WTC11 (cell line): ENCODE measurements at regions not wholly inside any gene's neighbourhood (a gene's known extent, or its start where the extent isn't known, plus 50 kb on each side); places are given as distances from the start of the nearest gene placed in this dataset.

Source experiments
- ATAC-seq: fragments of 200-7000 bp; cut with Tn5 transposase; 2 replicates; pipeline ENCODE4 v1.10.0; 2021; ENCODE audit warnings: mild to moderate bottlenecking, moderate library complexity
- CTCF ChIA-PET: fragments of 300-600 bp; sonication (Branson Sonifier 250); formaldehyde crosslinking; loops from one replicate; lab custom pipeline; 2021; ENCODE audit warnings: antibody characterized with exemption; lab: Charles Lee
- POLR2A ChIA-PET: fragments of 350-600 bp; sonication (Branson Sonifier 250); formaldehyde crosslinking; loops from one replicate; lab custom pipeline; 2021; ENCODE audit warnings: antibody characterized with exemption; lab: Charles Lee
- DNase-seq: peaks from one replicate; pipeline ENCODE4 v3.0.0; 2021; ENCODE audit warnings: low spot score
- H3K27ac Mint-ChIP-seq: 2 replicates; pipeline ENCODE4 v1.8.0; 2021; ENCODE audit warnings: mixed read lengths
- H3K27me3 Mint-ChIP-seq: 2 replicates; pipeline ENCODE4 v1.8.0; 2021; ENCODE audit warnings: low read depth, mild to moderate bottlenecking, moderate library complexity, mixed read lengths
- H3K36me3 Mint-ChIP-seq: 2 replicates; pipeline ENCODE4 v1.8.0; 2021; ENCODE audit warnings: mixed read lengths
- H3K4me1 Mint-ChIP-seq: 2 replicates; pipeline ENCODE4 v1.8.0; 2022; ENCODE audit warnings: mixed read lengths
- H3K4me3 Mint-ChIP-seq: 2 replicates; pipeline ENCODE4 v1.8.0; 2021; ENCODE audit warnings: mild to moderate bottlenecking, moderate library complexity, mixed read lengths
- H3K9me3 Mint-ChIP-seq: 2 replicates; pipeline ENCODE4 v1.8.0; 2021; ENCODE audit warnings: mixed read lengths
- CREB1 ChIP-seq: sonication (generic); formaldehyde crosslinking; IDR thresholded peaks from 2 replicates; pipeline ENCODE4 v1.8.0; 2023; ENCODE audit warnings: mild to moderate bottlenecking, missing genetic modification reagents
- FOXJ3 ChIP-seq: sonication (generic); formaldehyde crosslinking; IDR thresholded peaks from 2 replicates; pipeline ENCODE4 v1.9.0; 2021; ENCODE audit warnings: missing genetic modification reagents, mild to moderate bottlenecking, borderline replicate concordance
- GABPB1 ChIP-seq: sonication (generic); formaldehyde crosslinking; IDR thresholded peaks from 2 replicates; pipeline ENCODE4 v1.8.1; 2023; ENCODE audit warnings: mild to moderate bottlenecking, missing genetic modification reagents
- KAT7 ChIP-seq: sonication (generic); formaldehyde crosslinking; IDR thresholded peaks from 2 replicates; pipeline ENCODE4 v1.8.1; 2023; ENCODE audit warnings: missing genetic modification reagents, mild to moderate bottlenecking, borderline replicate concordance
- MYBL2 ChIP-seq: sonication (generic); formaldehyde crosslinking; IDR thresholded peaks from 2 replicates; pipeline ENCODE4 v1.8.1; 2023; ENCODE audit warnings: mild to moderate bottlenecking, moderate library complexity, missing genetic modification reagents
- NFATC4 ChIP-seq: fragments of 250-450 bp; sonication (Bioruptor Pico); IDR thresholded peaks from 2 replicates; pipeline ENCODE4 v1.9.0; 2021; ENCODE audit warnings: mild to moderate bottlenecking
- NR1H2 ChIP-seq: sonication (generic); formaldehyde crosslinking; IDR thresholded peaks from 2 replicates; pipeline ENCODE4 v1.9.0; 2021; ENCODE audit warnings: mild to moderate bottlenecking, moderate library complexity, missing genetic modification reagents
- NR2C2 ChIP-seq: sonication (generic); formaldehyde crosslinking; IDR thresholded peaks from 2 replicates; pipeline ENCODE4 v1.8.0; 2022; ENCODE audit warnings: mild to moderate bottlenecking, missing genetic modification reagents
- PRRX2 ChIP-seq: fragments of 250-450 bp; sonication (Bioruptor Pico); IDR thresholded peaks from 2 replicates; pipeline ENCODE4 v1.8.0; 2021; ENCODE audit warnings: mild to moderate bottlenecking
- TEAD4 ChIP-seq: sonication (generic); formaldehyde crosslinking; IDR thresholded peaks from 2 replicates; pipeline ENCODE4 v1.8.0; 2022; ENCODE audit warnings: mild to moderate bottlenecking, missing genetic modification reagents
- ZNF138 ChIP-seq: sonication (generic); formaldehyde crosslinking; conservative IDR thresholded peaks from 2 replicates; pipeline ENCODE4 v1.8.1; 2022; ENCODE audit warnings: mild to moderate bottlenecking, moderate library complexity, missing genetic modification reagents
- TF ChIP-seq, protein P1 (sequence below): sonication (generic); formaldehyde crosslinking; IDR thresholded peaks from 2 replicates; pipeline ENCODE4 v1.8.0; 2022; ENCODE audit warnings: mild to moderate bottlenecking, missing genetic modification reagents
- TF ChIP-seq, protein P2 (sequence below): sonication (generic); formaldehyde crosslinking; IDR thresholded peaks from 2 replicates; pipeline ENCODE4 v1.8.0; 2022; ENCODE audit warnings: missing genetic modification reagents
- TF ChIP-seq, protein P3 (sequence below): sonication (generic); formaldehyde crosslinking; IDR thresholded peaks from 2 replicates; pipeline ENCODE4 v1.8.1; 2023; ENCODE audit warnings: mild to moderate bottlenecking, missing genetic modification reagents, moderate library complexity
- TF ChIP-seq, protein P4 (sequence below): sonication (generic); formaldehyde crosslinking; IDR thresholded peaks from 2 replicates; pipeline ENCODE4 v1.8.0; 2022; ENCODE audit warnings: mild to moderate bottlenecking, missing genetic modification reagents

DNA sequence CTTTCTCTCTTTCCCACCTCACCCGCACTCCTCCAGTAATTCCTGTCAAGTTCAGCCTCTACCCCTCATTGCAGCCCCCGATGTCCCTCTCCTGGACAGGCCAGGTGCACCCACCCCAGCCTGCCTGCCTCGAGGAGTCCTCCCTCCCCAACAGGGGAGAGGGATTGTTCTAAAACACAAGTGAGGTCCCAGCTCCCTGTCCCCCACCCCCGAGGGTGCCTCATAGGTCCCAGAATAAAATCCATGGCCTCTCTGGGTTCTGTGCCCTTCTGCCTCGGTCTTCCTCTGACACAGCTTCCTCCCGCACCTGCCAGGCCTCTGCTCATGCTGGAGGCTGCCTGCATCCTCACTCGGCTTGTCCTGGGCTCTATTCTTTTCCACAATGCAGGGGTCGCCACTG is 720.1 kb downstream of the BRD1 start:
- CTCF ChIA-PET = interaction anchor here (1.8 to 3.9 kb wide), 2 partner anchors 12 to 61 kb away, joined by 7 to 14 read pairs; no protein-coding TSS in a partner anchor
- Mint-ChIP-seq H3K4me3 (no peak overlapping the region), H3K9me3 (no peaks in the 10 kb centered on the region), H3K27ac (no peak overlapping the region), H3K27me3 (no peaks in the 10 kb centered on the region), H3K36me3 (no peaks in the 10 kb centered on the region), H3K4me1 (peaks cover 10% of the 10 kb centered on the region)
- POLR2A ChIA-PET = no interaction called here
- ATAC-seq = no peak
- no peak for DNase-seq
- TF ChIP-seq, protein P1, sequence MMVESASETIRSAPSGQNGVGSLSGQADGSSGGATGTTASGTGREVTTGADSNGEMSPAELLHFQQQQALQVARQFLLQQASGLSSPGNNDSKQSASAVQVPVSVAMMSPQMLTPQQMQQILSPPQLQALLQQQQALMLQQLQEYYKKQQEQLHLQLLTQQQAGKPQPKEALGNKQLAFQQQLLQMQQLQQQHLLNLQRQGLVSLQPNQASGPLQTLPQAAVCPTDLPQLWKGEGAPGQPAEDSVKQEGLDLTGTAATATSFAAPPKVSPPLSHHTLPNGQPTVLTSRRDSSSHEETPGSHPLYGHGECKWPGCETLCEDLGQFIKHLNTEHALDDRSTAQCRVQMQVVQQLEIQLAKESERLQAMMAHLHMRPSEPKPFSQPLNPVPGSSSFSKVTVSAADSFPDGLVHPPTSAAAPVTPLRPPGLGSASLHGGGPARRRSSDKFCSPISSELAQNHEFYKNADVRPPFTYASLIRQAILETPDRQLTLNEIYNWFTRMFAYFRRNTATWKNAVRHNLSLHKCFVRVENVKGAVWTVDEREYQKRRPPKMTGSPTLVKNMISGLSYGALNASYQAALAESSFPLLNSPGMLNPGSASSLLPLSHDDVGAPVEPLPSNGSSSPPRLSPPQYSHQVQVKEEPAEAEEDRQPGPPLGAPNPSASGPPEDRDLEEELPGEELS (CRISPR knock-in tag) = no peak

DNA sequence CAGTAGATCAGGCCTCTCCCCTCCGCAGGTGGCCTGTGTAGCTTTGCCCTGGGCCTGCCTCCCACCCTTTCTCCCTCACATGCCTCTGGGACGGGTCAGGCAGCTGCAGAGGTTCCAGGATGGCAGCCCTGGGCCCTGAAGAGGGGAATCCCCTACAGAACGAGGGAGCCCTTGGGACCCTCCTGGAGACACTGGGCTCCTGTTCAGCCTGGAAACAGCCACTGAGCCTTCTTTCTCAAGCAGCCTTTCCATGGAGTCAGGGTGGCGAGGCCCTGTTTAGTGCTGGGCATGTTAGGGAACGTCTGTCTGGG is 720.9 kb downstream of the BRD1 start:
- ChIA-PET POLR2A (no interaction called here), CTCF (interaction anchor here (1.2 to 3.9 kb wide), 3 partner anchors 60 to 198 kb away, joined by 4 to 14 read pairs (median 7); no protein-coding TSS in a partner anchor)
- DNase-seq (no peak), ATAC-seq (no peak)
- no peak overlapping the region for H3K27ac Mint-ChIP-seq
- H3K9me3 Mint-ChIP-seq = no peaks in the 10 kb centered on the region
- TF ChIP-seq NR2C2 (CRISPR knock-in tag) = no peak
- TF ChIP-seq GABPB1 (CRISPR knock-in tag) = no peak
- TF ChIP-seq, protein P2, sequence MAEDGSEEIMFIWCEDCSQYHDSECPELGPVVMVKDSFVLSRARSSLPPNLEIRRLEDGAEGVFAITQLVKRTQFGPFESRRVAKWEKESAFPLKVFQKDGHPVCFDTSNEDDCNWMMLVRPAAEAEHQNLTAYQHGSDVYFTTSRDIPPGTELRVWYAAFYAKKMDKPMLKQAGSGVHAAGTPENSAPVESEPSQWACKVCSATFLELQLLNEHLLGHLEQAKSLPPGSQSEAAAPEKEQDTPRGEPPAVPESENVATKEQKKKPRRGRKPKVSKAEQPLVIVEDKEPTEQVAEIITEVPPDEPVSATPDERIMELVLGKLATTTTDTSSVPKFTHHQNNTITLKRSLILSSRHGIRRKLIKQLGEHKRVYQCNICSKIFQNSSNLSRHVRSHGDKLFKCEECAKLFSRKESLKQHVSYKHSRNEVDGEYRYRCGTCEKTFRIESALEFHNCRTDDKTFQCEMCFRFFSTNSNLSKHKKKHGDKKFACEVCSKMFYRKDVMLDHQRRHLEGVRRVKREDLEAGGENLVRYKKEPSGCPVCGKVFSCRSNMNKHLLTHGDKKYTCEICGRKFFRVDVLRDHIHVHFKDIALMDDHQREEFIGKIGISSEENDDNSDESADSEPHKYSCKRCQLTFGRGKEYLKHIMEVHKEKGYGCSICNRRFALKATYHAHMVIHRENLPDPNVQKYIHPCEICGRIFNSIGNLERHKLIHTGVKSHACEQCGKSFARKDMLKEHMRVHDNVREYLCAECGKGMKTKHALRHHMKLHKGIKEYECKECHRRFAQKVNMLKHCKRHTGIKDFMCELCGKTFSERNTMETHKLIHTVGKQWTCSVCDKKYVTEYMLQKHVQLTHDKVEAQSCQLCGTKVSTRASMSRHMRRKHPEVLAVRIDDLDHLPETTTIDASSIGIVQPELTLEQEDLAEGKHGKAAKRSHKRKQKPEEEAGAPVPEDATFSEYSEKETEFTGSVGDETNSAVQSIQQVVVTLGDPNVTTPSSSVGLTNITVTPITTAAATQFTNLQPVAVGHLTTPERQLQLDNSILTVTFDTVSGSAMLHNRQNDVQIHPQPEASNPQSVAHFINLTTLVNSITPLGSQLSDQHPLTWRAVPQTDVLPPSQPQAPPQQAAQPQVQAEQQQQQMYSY (CRISPR knock-in tag) = no peak
- no peak for TF ChIP-seq TEAD4 (CRISPR knock-in tag)
- TF ChIP-seq CREB1 (CRISPR knock-in tag) = no peak
- TF ChIP-seq KAT7 = no peak
- TF ChIP-seq, protein P3, sequence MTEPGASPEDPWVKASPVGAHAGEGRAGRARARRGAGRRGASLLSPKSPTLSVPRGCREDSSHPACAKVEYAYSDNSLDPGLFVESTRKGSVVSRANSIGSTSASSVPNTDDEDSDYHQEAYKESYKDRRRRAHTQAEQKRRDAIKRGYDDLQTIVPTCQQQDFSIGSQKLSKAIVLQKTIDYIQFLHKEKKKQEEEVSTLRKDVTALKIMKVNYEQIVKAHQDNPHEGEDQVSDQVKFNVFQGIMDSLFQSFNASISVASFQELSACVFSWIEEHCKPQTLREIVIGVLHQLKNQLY (CRISPR knock-in tag) = no peak
- no peak for TF ChIP-seq PRRX2 (CRISPR knock-in tag)
- no peak for TF ChIP-seq ZNF138
- TF ChIP-seq, protein P4, sequence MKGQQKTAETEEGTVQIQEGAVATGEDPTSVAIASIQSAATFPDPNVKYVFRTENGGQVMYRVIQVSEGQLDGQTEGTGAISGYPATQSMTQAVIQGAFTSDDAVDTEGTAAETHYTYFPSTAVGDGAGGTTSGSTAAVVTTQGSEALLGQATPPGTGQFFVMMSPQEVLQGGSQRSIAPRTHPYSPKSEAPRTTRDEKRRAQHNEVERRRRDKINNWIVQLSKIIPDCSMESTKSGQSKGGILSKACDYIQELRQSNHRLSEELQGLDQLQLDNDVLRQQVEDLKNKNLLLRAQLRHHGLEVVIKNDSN = no peak
- TF ChIP-seq MYBL2 (CRISPR knock-in tag) = no peak
- no peak overlapping the region for H3K4me3 Mint-ChIP-seq
- no peaks in the 10 kb centered on the region for H3K27me3 Mint-ChIP-seq
- peaks cover 10% of the 10 kb centered on the region for H3K4me1 Mint-ChIP-seq
- no peaks in the 10 kb centered on the region for H3K36me3 Mint-ChIP-seq

GRCh38 chr22:49106096-49106841 is 721.4 kb downstream of the BRD1 start:
- H3K9me3 Mint-ChIP-seq = no peaks in the 10 kb centered on the region
- H3K4me3 Mint-ChIP-seq = no peak overlapping the region
- no peaks in the 10 kb centered on the region for H3K36me3 Mint-ChIP-seq
- ATAC-seq (no peak), DNase-seq (no peak)
- no peaks in the 10 kb centered on the region for H3K27me3 Mint-ChIP-seq
- TF ChIP-seq FOXJ3 (CRISPR knock-in tag) (no peak), NFATC4 (no peak), NR1H2 (CRISPR knock-in tag) (no peak)
- TF ChIP-seq, protein P3 (CRISPR knock-in tag) = no peak
- peaks cover 10% of the 10 kb centered on the region for H3K4me1 Mint-ChIP-seq
- no peak overlapping the region for H3K27ac Mint-ChIP-seq
- POLR2A ChIA-PET = no interaction called here
- CTCF ChIA-PET = interaction anchor here (1.0 to 3.9 kb wide), 4 partner anchors 60 to 199 kb away, joined by 3 to 14 read pairs (median 6); no protein-coding TSS in a partner anchor
